H1 (cell line): ENCODE measurements at regions not wholly inside any gene's neighbourhood (a gene's known extent, or its start where the extent isn't known, plus 50 kb on each side); places are given as distances from the start of the nearest gene placed in this dataset.

Experiments used
- CTCF ChIA-PET: fragments of 300-600 bp; sonication (Branson Sonifier 250); formaldehyde crosslinking; loops from one replicate; lab custom pipeline; 2021; ENCODE audit not compliant: partially characterized antibody; lab: Charles Lee
- POLR2A ChIA-PET: fragments of 300-600 bp; sonication (Branson Sonifier 250); formaldehyde crosslinking; loops from one replicate; lab custom pipeline; 2021; ENCODE audit warnings: inconsistent platforms; ENCODE audit not compliant: partially characterized antibody; lab: Charles Lee
- DNase-seq, 2 experiments: peaks; one replicate each; pipeline versions ENCODE4 v3.0.0 to v3.0.0-alpha.2; 2010 to 2022; ENCODE audit warnings: low spot score in 2 of 2, low read depth in 1 of 2, mixed read lengths in 1 of 2
- FAIRE-seq: peaks from 2 replicates; lab custom pipeline; 2011; peaks lifted over from hg19 to GRCh38; lab: Jason Lieb, UNC
- H2AFZ ChIP-seq: 2 replicates; pipeline ENCODE4 v1.8.1; 2012; ENCODE audit warnings: low read length, inconsistent platforms
- H2AK5ac ChIP-seq: 2 replicates; pipeline ENCODE4 v1.6.1; 2013; ENCODE audit warnings: low read depth, low read length
- H2BK120ac ChIP-seq: replicated peaks from 2 replicates; pipeline ENCODE3; 2013; ENCODE audit warnings: low read depth, low read length, inconsistent platforms
- H2BK12ac ChIP-seq: 2 replicates; pipeline ENCODE4 v1.6.1; 2013; ENCODE audit warnings: low read depth, low read length
- H2BK15ac ChIP-seq: 2 replicates; pipeline ENCODE4 v1.6.1; 2013; ENCODE audit warnings: low read length
- H2BK20ac ChIP-seq: 2 replicates; pipeline ENCODE4 v1.6.1; 2013; ENCODE audit warnings: low read length
- H2BK5ac ChIP-seq: 2 replicates; pipeline ENCODE4 v1.6.1; 2013; ENCODE audit warnings: low read depth, low read length
- H3K14ac ChIP-seq: 2 replicates; pipeline ENCODE4 v1.6.1; 2013; ENCODE audit warnings: inconsistent platforms; ENCODE audit not compliant: insufficient read length
- H3K18ac ChIP-seq: 2 replicates; pipeline ENCODE4 v1.6.1; 2013; ENCODE audit warnings: low read length; ENCODE audit errors: extremely low read depth
- H3K23ac ChIP-seq: 2 replicates; pipeline ENCODE4 v1.6.1; 2013; ENCODE audit warnings: inconsistent platforms; ENCODE audit not compliant: insufficient read length
- H3K23me2 ChIP-seq: 2 replicates; pipeline ENCODE4 v1.6.1; 2013; ENCODE audit warnings: low read depth, low read length
- H3K27ac ChIP-seq: 2 replicates; pipeline ENCODE4 v1.6.1; 2011; ENCODE audit warnings: low read depth, low read length, inconsistent platforms
- H3K27me3 ChIP-seq, 4 experiments: replicated peaks in 1 of 4; 1 replicate in 1 of 4; 2 replicates in 3 of 4; pipeline versions ENCODE4 v1.6.1 to v1.8.1; 2011 to 2013; ENCODE audit warnings: low read length in 3 of 4, mild to moderate bottlenecking in 3 of 4, inconsistent platforms in 2 of 4, mixed read lengths in 2 of 4, moderate library complexity in 1 of 4; ENCODE audit not compliant: control insufficient read depth in 3 of 4, insufficient read depth in 3 of 4; ENCODE audit errors: extremely low read depth in 1 of 4
- H3K36me3 ChIP-seq, 4 experiments: 2 replicates each; pipeline versions ENCODE4 v1.6.1 to v1.8.1; 2011 to 2013; ENCODE audit warnings: mild to moderate bottlenecking in 4 of 4, low read length in 3 of 4, moderate library complexity in 2 of 4, control low read depth in 1 of 4, inconsistent platforms in 1 of 4; ENCODE audit not compliant: insufficient read depth in 4 of 4, control insufficient read depth in 2 of 4
- H3K4ac ChIP-seq: replicated peaks from 2 replicates; pipeline ENCODE3; 2013; ENCODE audit warnings: low read length, low read depth, mixed read lengths, inconsistent platforms; ENCODE audit not compliant: insufficient read length
- H3K4me1 ChIP-seq, 4 experiments: replicated peaks in 1 of 4; 1 replicate in 1 of 4; 2 replicates in 3 of 4; pipeline versions ENCODE4 v1.6.1 to v1.8.1; 2011 to 2013; ENCODE audit warnings: low read length in 3 of 4, inconsistent platforms in 2 of 4, mixed read lengths in 1 of 4; ENCODE audit not compliant: insufficient read depth in 4 of 4, control insufficient read depth in 3 of 4
- H3K4me2 ChIP-seq, 2 experiments: 2 replicates each; pipeline versions ENCODE4 v1.6.1 to v1.8.1; 2011 to 2013; ENCODE audit warnings: low read depth in 2 of 2, low read length in 2 of 2, control low read depth in 1 of 2, inconsistent platforms in 1 of 2, mild to moderate bottlenecking in 1 of 2; ENCODE audit not compliant: insufficient read depth in 1 of 2
- H3K4me3 ChIP-seq, 4 experiments: fragments of 200-600, 300-600 bp in 1 of 4; sonication (generic), shearing (Covaris generic), sonication (Bioruptor Twin) in 1 of 4; 2 replicates each; pipeline versions ENCODE4 v1.5.1 to v1.8.1; 2011 to 2016; ENCODE audit warnings: low read length in 4 of 4, low read depth in 3 of 4, control low read depth in 2 of 4, inconsistent platforms in 2 of 4, mild to moderate bottlenecking in 2 of 4, mixed read lengths in 1 of 4, moderate library complexity in 1 of 4; ENCODE audit not compliant: insufficient read depth in 2 of 4; ENCODE audit errors: extremely low read depth in 1 of 4
- H3K56ac ChIP-seq: replicated peaks from 2 replicates; pipeline ENCODE3; 2013; ENCODE audit warnings: low read depth, mild to moderate bottlenecking, mixed read lengths, low read length, inconsistent platforms; ENCODE audit not compliant: insufficient read length
- H3K79me1 ChIP-seq: 2 replicates; pipeline ENCODE4 v1.6.1; 2013; ENCODE audit warnings: low read depth, low read length, control low read depth
- H3K79me2 ChIP-seq, 2 experiments: 2 replicates each; pipeline versions ENCODE4 v1.6.1 to v1.8.1; 2012 to 2013; ENCODE audit warnings: low read length in 2 of 2, mild to moderate bottlenecking in 2 of 2, inconsistent platforms in 1 of 2; ENCODE audit not compliant: insufficient read depth in 2 of 2, control insufficient read depth in 1 of 2
- H3K9ac ChIP-seq, 4 experiments: replicated peaks in 1 of 4; 1 replicate in 1 of 4; 2 replicates in 3 of 4; pipeline versions ENCODE4 v1.6.1 to v1.8.1; 2011 to 2013; ENCODE audit warnings: low read depth in 3 of 4, low read length in 3 of 4, control low read depth in 2 of 4, mild to moderate bottlenecking in 2 of 4, moderate library complexity in 2 of 4, inconsistent platforms in 1 of 4; ENCODE audit errors: extremely low read depth in 1 of 4
- H3K9me3 ChIP-seq, 2 experiments: 2 replicates each; pipeline versions ENCODE4 v1.6.1 to v1.8.1; 2012 to 2013; ENCODE audit warnings: mild to moderate bottlenecking in 2 of 2, moderate library complexity in 2 of 2, control low read depth in 1 of 2, inconsistent platforms in 1 of 2, low read depth in 1 of 2, low read length in 1 of 2, mixed read lengths in 1 of 2; ENCODE audit not compliant: insufficient read depth in 2 of 2
- H4K20me1 ChIP-seq, 2 experiments: replicated peaks in 1 of 2; 2 replicates each; pipeline versions ENCODE3 to v1.8.1; 2011 to 2013; ENCODE audit warnings: inconsistent platforms in 2 of 2, low read length in 2 of 2, mild to moderate bottlenecking in 1 of 2; ENCODE audit not compliant: insufficient read depth in 2 of 2, control insufficient read depth in 1 of 2
- H4K5ac ChIP-seq: 2 replicates; pipeline ENCODE4 v1.6.1; 2013; ENCODE audit warnings: low read length, low read depth, mixed read lengths, inconsistent platforms; ENCODE audit not compliant: insufficient read length
- H4K8ac ChIP-seq: 2 replicates; pipeline ENCODE4 v1.8.0; 2013; ENCODE audit warnings: mild to moderate bottlenecking, moderate library complexity, low read length, inconsistent platforms; ENCODE audit not compliant: insufficient read depth; ENCODE audit errors: extremely low read depth
- H4K91ac ChIP-seq: replicated peaks from 2 replicates; pipeline ENCODE3; 2013; ENCODE audit warnings: low read length, mixed read lengths, inconsistent platforms; ENCODE audit not compliant: insufficient read length
- BACH1 ChIP-seq: IDR thresholded peaks from 2 replicates; pipeline ENCODE4 v1.6.1; 2012; ENCODE audit warnings: low read length, improper control_type of control experiment
- BCL11A ChIP-seq, 2 experiments: IDR thresholded peaks; one replicate each; pipeline ENCODE4 v1.6.1; 2011; ENCODE audit warnings: low read depth in 2 of 2, low read length in 2 of 2, mild to moderate bottlenecking in 2 of 2
- WGBS, 2 experiments: shearing (Covaris generic) in 1 of 2; methylation state at CpG; one replicate each; pipeline versions ENCODE4 v1.1.6 to v1.1.7; 2013 to 2015; ENCODE audit warnings: low lambda C conversion rate in 2 of 2, mixed read lengths in 2 of 2, inconsistent platforms in 1 of 2, low coverage in 1 of 2, missing lambda C conversion rate in 1 of 2; ENCODE audit not compliant: insufficient replicate concordance in 2 of 2, insufficient coverage in 1 of 2, insufficient read length in 1 of 2; ENCODE audit errors: extremely low coverage in 1 of 2, missing lambda C conversion rate in 1 of 2; 5-methylcytosine and 5-hydroxymethylcytosine counted together

GRCh38 chr12:11991604-11992003, 79.1 kb upstream of the BCL2L14 start:
- Histone ChIP-seq H3K14ac (no peak overlapping the region), H3K4me3 (no peak overlapping the region), H3K23me2 (no peaks in the 10 kb centered on the region), H3K4me1 (no peaks in the 10 kb centered on the region), H2BK120ac (no peak overlapping the region), H2AFZ (no peak overlapping the region), H3K9me3 (no peaks in the 10 kb centered on the region), H4K20me1 (no peaks in the 10 kb centered on the region), H3K4me2 (no peak overlapping the region), H4K8ac (no peak overlapping the region), H4K91ac (no peak overlapping the region), H2BK5ac (no peak overlapping the region), H3K9ac (no peak overlapping the region), H3K79me2 (no peaks in the 10 kb centered on the region), H2BK12ac (no peak overlapping the region), H3K56ac (no peak overlapping the region), H3K27me3 (no peaks in the 10 kb centered on the region), H2BK15ac (no peak overlapping the region), H3K4ac (no peak overlapping the region), H3K36me3 (no peaks in the 10 kb centered on the region), H2AK5ac (no peak overlapping the region), H2BK20ac (no peak overlapping the region), H3K23ac (no peak overlapping the region), H4K5ac (no peak overlapping the region), H3K27ac (no peak overlapping the region), H3K18ac (no peak overlapping the region), H3K79me1 (no peaks in the 10 kb centered on the region)
- DNase-seq (no peak), FAIRE-seq (no peak)
- 88% methylated on average over 4 of the region's 4 CpGs; no CpG with 5 or more reads in 1 of the 2 experiments for WGBS, 2 experiments
- ChIA-PET POLR2A (no interaction called here), CTCF (interaction anchor here (0.9 to 1.8 kb wide), 3 partner anchors 17 to 27 kb away, joined by 4 to 7 read pairs (median 4); no protein-coding TSS in a partner anchor)
- no peak for TF ChIP-seq BACH1
- no peak for TF ChIP-seq BCL11A (IDR thresholded peaks at IDR 0.05; ENCODE audit: low read depth in 2 of 2, low read length in 2 of 2)
